ENCODE measurements at regions not wholly inside any gene's neighbourhood (a gene's known extent, or its start where the extent isn't known, plus 50 kb on each side); places are given as distances from the start of the nearest gene placed in this dataset.

GRCh38 chr18:30361864-30362540 lies 680.5 kb downstream of the DSC3 start:
- no peaks in the 10 kb centered on the region for H3K9me3 Mint-ChIP-seq
- POLR2A ChIA-PET = no interaction called here
- TF ChIP-seq CTCF (IDR thresholded peaks at IDR 0.05) = no peak
- H3K36me3 Mint-ChIP-seq (ENCODE audit: low read depth) = no peaks in the 10 kb centered on the region
- DNase-seq = no peak
- no peak overlapping the region for H3K27ac Mint-ChIP-seq
- CTCF ChIA-PET = no interaction called here
- no peaks in the 10 kb centered on the region for H3K4me1 Mint-ChIP-seq
- intact Hi-C loops (cut with micrococcal nuclease) = no loop called here
- no peaks in the 10 kb centered on the region for H3K27me3 Mint-ChIP-seq
- H3K4me3 Mint-ChIP-seq = no peak overlapping the region
- ATAC-seq (ENCODE audit: low read depth) = no peak

- no peaks in the 10 kb centered on the region for H3K27me3 Mint-ChIP-seq
- no peaks in the 10 kb centered on the region for H3K9me3 Mint-ChIP-seq
- no peak overlapping the region for H3K27ac Mint-ChIP-seq
- ChIA-PET CTCF (no interaction called here), POLR2A (no interaction called here)
- no peak for TF ChIP-seq CTCF (IDR thresholded peaks at IDR 0.05)
- H3K36me3 Mint-ChIP-seq (ENCODE audit: low read depth) = no peaks in the 10 kb centered on the region
- DNase-seq (no peak), ATAC-seq (ENCODE audit: low read depth) (no peak)
- no peak overlapping the region for H3K4me3 Mint-ChIP-seq
- H3K4me1 Mint-ChIP-seq = no peaks in the 10 kb centered on the region
- intact Hi-C loops (cut with micrococcal nuclease) = no loop called here
These were observed 683.0 kb downstream of the DSC3 start for GRCh38 chr18:30359521-30359920.

- ChIA-PET POLR2A (no interaction called here), CTCF (no interaction called here)
- ATAC-seq (ENCODE audit: low read depth) (no peak), DNase-seq (no peak)
- no peaks in the 10 kb centered on the region for H3K36me3 Mint-ChIP-seq (ENCODE audit: low read depth)
- H3K27me3 Mint-ChIP-seq = no peaks in the 10 kb centered on the region
- no peaks in the 10 kb centered on the region for H3K9me3 Mint-ChIP-seq
- no peak overlapping the region for H3K27ac Mint-ChIP-seq
- H3K4me3 Mint-ChIP-seq = no peak overlapping the region
- no peak for TF ChIP-seq CTCF (IDR thresholded peaks at IDR 0.05)
- no peaks in the 10 kb centered on the region for H3K4me1 Mint-ChIP-seq
- intact Hi-C loops (cut with micrococcal nuclease) = no loop called here
These were observed 684.0 kb downstream of the DSC3 start for GRCh38 chr18:30358555-30358954.

GRCh38 chr18:30352551-30353168 lies 689.9 kb downstream of the DSC3 start:
- CTCF ChIA-PET = no interaction called here
- H3K9me3 Mint-ChIP-seq = peaks cover 4% of the 10 kb centered on the region
- no peak overlapping the region for H3K4me3 Mint-ChIP-seq
- intact Hi-C loops (cut with micrococcal nuclease) = no loop called here
- POLR2A ChIA-PET = no interaction called here
- H3K27ac Mint-ChIP-seq = no peak overlapping the region
- no peak for TF ChIP-seq CTCF (IDR thresholded peaks at IDR 0.05)
- H3K27me3 Mint-ChIP-seq = no peaks in the 10 kb centered on the region
- DNase-seq (no peak), ATAC-seq (ENCODE audit: low read depth) (no peak)
- no peaks in the 10 kb centered on the region for H3K36me3 Mint-ChIP-seq (ENCODE audit: low read depth)
- H3K4me1 Mint-ChIP-seq = no peaks in the 10 kb centered on the region

- no peak overlapping the region for H3K27ac Mint-ChIP-seq
- TF ChIP-seq CTCF (IDR thresholded peaks at IDR 0.05) = no peak
These were observed 692.3 kb downstream of the DSC3 start for GRCh38 chr18:30350263-30350662.

More at GRCh38 chr18:30350263-30350662, 692.3 kb downstream of the DSC3 start:
- CTCF ChIA-PET = no interaction called here
- Mint-ChIP-seq H3K4me1 (no peaks in the 10 kb centered on the region), H3K9me3 (peaks cover 7% of the 10 kb centered on the region), H3K4me3 (no peak overlapping the region), H3K36me3 (ENCODE audit: low read depth) (no peaks in the 10 kb centered on the region), H3K27me3 (no peaks in the 10 kb centered on the region)
- DNase-seq (no peak), ATAC-seq (ENCODE audit: low read depth) (no peak)
- POLR2A ChIA-PET = no interaction called here
- intact Hi-C loops (cut with micrococcal nuclease) = no loop called here
